Dendritic cell treated with granulocyte-macrophage colony-stimulating factor and Interleukin-4, amounts not matched to agents 40 ng/mL and 50 ng/mL, for 4 days (primary cell): ENCODE measurements at regions not wholly inside any gene's neighbourhood (a gene's known extent, or its start where the extent isn't known, plus 50 kb on each side); places are given as distances from the start of the nearest gene placed in this dataset.

Experiments used
- H3K27ac Mint-ChIP-seq: one replicate; pipeline ENCODE4 v1.8.0; 2022; ENCODE audit warnings: mild to moderate bottlenecking, mixed read lengths
- H3K27me3 Mint-ChIP-seq: one replicate; pipeline ENCODE4 v1.8.0; 2022; ENCODE audit warnings: mild to moderate bottlenecking, mixed read lengths
- H3K36me3 Mint-ChIP-seq: one replicate; pipeline ENCODE4 v1.8.0; 2022; ENCODE audit warnings: low read depth, mixed read lengths
- H3K4me1 Mint-ChIP-seq: one replicate; pipeline ENCODE4 v1.8.0; 2022; ENCODE audit warnings: low read depth, mixed read lengths
- H3K4me3 Mint-ChIP-seq: one replicate; pipeline ENCODE4 v1.8.0; 2022; ENCODE audit warnings: mild to moderate bottlenecking, moderate library complexity, mixed read lengths
- H3K9me3 Mint-ChIP-seq: one replicate; pipeline ENCODE4 v1.8.0; 2022; ENCODE audit warnings: mixed read lengths
- intact Hi-C: fragments of 100-400 bp; cut with micrococcal nuclease; formaldehyde crosslinking; loops from one replicate; pipeline ENCODE4 v1.15.0; 2022

DNA sequence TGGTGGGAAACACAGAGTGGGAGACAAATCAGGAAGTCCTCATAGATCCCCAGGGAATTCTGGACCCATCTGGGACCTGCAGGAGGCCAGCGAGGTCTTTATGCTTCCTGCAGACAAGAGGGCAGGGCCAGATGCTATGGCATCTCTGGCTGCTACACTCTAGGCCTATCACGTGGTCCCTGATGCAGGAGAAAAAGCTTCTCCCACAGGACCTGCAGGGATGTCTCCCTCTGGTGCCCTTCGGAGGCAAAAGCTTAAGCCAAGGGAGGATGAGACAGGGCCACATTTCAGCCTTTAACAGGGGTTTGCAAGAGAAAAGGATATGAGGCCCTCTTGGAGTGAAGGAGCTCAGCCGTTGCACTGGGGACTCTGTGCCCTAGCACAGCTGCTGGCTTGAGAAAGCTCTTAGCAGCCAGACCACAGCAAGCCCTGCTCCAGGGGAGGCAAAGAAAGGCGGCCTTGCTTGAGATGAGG is 243.0 kb downstream of the C1orf94 start:
- intact Hi-C loops = no loop called here
- no peak overlapping the region for H3K27ac Mint-ChIP-seq
- no peaks in the 10 kb centered on the region for H3K4me1 Mint-ChIP-seq
- no peak overlapping the region for H3K4me3 Mint-ChIP-seq
- H3K27me3 Mint-ChIP-seq = no peaks in the 10 kb centered on the region
- H3K36me3 Mint-ChIP-seq = no peaks in the 10 kb centered on the region
- no peaks in the 10 kb centered on the region for H3K9me3 Mint-ChIP-seq

DNA sequence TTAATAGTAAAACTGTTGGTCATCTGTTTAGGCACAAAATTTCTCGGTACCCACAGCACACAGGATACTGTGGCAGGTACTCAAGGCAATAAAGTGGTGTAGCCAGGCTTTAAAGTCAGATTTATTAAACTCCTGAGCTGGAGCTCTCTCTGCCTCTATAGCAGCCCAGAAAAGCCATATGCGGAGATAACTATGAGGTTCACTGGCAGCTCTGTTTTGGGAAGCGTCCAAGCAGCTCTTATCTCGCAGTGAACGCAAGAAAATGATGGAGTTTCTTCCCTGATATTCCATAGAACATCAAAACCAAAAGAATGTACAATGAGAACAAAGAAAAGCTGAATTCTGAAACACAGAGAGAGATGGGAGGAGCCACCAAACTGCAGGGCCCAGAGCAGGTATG is 248.3 kb downstream of the C1orf94 start:
- no peak overlapping the region for H3K27ac Mint-ChIP-seq
- H3K36me3 Mint-ChIP-seq = no peaks in the 10 kb centered on the region
- no peak overlapping the region for H3K4me3 Mint-ChIP-seq
- H3K4me1 Mint-ChIP-seq = no peaks in the 10 kb centered on the region
- H3K27me3 Mint-ChIP-seq = peaks cover 3% of the 10 kb centered on the region
- intact Hi-C loops = no loop called here
- no peaks in the 10 kb centered on the region for H3K9me3 Mint-ChIP-seq

DNA sequence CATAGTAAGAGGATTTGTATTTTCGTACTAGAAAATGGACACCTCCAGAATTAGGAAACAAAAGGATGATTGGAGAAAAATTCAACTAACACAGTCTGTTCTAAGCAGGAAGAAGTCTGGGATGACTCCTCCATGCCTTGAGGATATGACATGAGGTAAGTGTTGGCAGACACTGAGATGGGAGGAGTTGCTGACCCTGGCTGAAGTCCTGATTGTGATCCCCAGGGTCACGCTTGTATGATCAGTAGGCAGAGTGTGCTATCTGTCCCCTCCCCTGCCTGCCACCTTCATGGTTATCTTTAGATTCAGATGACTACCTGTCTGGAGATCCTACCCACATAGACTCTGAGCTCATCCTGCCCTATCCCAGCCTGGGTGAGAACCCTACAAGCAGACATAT is 249.1 kb downstream of the C1orf94 start:
- H3K36me3 Mint-ChIP-seq = no peaks in the 10 kb centered on the region
- no peaks in the 10 kb centered on the region for H3K9me3 Mint-ChIP-seq
- no peaks in the 10 kb centered on the region for H3K4me1 Mint-ChIP-seq
- no peak overlapping the region for H3K4me3 Mint-ChIP-seq
- no peak overlapping the region for H3K27ac Mint-ChIP-seq
- intact Hi-C loops = no loop called here
- H3K27me3 Mint-ChIP-seq = peaks cover 3% of the 10 kb centered on the region

DNA sequence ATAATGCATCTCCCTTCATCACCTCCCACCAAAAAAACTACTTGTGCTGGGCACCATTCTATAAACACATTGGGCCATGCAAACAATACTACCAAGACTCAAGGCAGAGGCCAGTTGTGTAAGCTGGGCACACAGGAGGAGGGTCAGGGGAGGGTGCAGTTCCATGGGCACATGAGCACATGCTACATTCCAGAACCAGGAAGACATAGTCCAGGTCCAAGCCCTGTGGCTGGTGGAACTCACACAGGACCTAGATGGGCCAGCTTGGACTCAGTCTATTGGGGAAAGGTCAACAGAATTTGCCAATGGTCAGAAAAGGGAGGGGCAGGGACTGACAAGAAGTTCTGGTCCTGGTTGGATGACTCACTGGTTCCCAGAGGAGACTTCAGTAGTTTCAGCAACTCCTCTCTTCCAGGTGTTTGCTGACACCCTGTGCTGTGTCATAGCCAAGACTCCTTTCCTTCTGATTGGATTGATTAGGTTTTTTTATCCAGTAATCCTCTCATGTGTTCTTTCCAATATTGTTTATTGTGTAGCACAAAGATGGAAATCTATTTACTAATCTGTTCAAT is 249.7 kb downstream of the C1orf94 start:
- Mint-ChIP-seq H3K4me1 (no peaks in the 10 kb centered on the region), H3K27ac (no peak overlapping the region), H3K9me3 (no peaks in the 10 kb centered on the region), H3K4me3 (no peak overlapping the region), H3K36me3 (no peaks in the 10 kb centered on the region), H3K27me3 (peaks cover 3% of the 10 kb centered on the region)
- intact Hi-C loops = no loop called here

DNA sequence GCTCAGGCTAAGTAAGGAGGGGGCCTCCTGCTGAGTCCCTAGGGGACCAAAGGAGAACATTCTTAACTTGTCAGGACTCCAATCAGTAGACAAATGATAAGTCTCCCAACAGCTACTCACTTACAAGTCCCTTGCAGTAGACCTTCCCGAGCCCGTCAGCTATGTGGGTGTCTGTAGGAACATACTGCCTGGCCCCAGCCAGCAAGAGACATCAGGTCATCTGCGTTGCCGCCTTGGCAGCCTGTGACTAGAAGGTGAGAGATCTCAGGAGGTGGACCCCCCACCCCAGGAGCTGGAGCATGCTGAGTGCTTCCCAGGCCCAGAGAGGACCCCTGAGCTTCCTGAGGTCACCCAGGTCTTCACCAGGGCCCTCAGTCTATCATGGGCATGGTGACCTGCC is 250.5 kb downstream of the C1orf94 start:
- no peaks in the 10 kb centered on the region for H3K9me3 Mint-ChIP-seq
- intact Hi-C loops = no loop called here
- H3K4me1 Mint-ChIP-seq = no peaks in the 10 kb centered on the region
- no peak overlapping the region for H3K4me3 Mint-ChIP-seq
- H3K27ac Mint-ChIP-seq = no peak overlapping the region
- peaks cover 3% of the 10 kb centered on the region for H3K27me3 Mint-ChIP-seq
- no peaks in the 10 kb centered on the region for H3K36me3 Mint-ChIP-seq

DNA sequence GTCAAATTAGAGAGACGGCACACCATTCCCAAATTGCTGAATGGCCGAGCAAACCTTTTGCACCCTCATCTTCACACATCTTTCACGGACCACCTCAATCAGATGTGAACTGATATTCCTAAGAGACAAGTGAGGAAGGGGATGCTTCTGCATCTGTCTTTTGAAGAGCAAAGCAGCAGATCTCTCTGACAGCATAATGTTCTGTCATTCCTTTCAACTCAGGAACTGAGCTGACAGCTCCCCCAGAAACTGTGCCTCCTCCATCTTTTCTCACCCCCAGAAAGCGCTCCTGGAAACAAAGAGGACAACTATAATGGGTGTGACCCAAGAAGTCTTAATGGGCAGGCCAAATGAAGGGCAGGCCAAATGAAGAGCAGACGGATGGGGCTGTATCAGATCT is 256.4 kb downstream of the C1orf94 start:
- H3K36me3 Mint-ChIP-seq = no peaks in the 10 kb centered on the region
- H3K4me1 Mint-ChIP-seq = no peaks in the 10 kb centered on the region
- H3K27me3 Mint-ChIP-seq = no peaks in the 10 kb centered on the region
- intact Hi-C loops = no loop called here
- H3K4me3 Mint-ChIP-seq = no peak overlapping the region
- H3K9me3 Mint-ChIP-seq = no peaks in the 10 kb centered on the region
- no peak overlapping the region for H3K27ac Mint-ChIP-seq

DNA sequence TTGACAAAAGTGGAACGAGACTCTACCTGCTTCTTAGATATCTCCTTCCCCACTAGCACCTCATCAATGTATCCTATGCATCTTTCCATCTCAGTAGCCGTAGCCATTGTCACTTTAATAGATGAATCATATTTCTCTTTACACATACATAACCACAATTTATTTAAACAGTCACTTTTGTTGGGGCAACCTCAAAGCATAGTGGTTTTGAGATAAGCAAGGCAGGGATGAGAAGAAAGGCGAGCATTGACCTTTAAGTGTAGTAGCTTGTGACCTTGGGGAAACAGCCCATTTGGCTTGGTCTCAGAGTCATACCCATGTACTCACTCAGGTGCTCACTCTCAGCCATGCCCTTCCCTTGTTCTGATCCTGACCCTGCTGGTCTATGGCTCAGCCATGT is 260.1 kb downstream of the C1orf94 start:
- Mint-ChIP-seq H3K27me3 (no peaks in the 10 kb centered on the region), H3K9me3 (no peaks in the 10 kb centered on the region), H3K27ac (no peak overlapping the region), H3K4me1 (no peaks in the 10 kb centered on the region), H3K36me3 (no peaks in the 10 kb centered on the region), H3K4me3 (no peak overlapping the region)
- intact Hi-C loops = no loop called here

DNA sequence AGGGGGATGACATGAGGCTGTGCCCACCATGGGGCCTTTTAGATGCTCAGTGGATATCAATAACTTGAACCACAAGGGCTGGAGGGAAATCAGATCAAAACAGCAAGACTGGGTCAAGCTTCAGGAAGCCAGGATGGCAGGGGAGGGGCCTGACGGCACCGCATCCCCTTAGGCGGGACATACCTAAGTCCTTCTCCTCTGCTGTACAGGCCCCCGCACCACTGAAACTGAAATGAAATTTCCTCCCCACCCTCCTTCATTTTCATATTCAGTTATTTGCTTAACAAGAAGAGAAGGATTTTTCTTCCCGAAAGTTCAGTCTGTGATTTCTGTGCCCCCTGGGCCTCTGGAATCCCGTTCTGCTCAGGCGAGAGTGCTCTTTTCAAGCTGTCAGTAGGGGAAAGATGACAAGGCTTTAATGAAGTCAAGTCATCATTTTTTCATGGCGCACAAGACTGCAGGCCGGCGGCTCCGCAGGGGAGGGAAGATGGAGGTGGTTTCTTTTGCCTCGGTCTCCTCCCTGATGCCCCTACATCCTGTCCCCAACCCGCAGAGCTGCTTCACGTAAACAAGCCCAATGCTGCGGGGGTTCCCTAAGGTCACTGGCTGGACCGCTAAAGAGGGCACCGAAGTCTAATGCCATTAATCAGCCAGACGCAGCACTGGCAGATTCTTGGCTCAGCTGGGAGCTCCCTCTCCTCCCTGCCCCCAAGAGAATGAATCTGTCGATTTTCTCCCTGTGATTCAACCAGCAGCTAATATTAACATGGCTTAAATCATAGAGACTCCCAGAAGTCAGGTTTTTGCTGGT is 264.8 kb downstream of the C1orf94 start:
- no peak overlapping the region for H3K4me3 Mint-ChIP-seq
- intact Hi-C loops = no loop called here
- no peaks in the 10 kb centered on the region for H3K27me3 Mint-ChIP-seq
- H3K36me3 Mint-ChIP-seq = no peaks in the 10 kb centered on the region
- H3K27ac Mint-ChIP-seq = no peak overlapping the region
- H3K9me3 Mint-ChIP-seq = no peaks in the 10 kb centered on the region
- no peaks in the 10 kb centered on the region for H3K4me1 Mint-ChIP-seq

DNA sequence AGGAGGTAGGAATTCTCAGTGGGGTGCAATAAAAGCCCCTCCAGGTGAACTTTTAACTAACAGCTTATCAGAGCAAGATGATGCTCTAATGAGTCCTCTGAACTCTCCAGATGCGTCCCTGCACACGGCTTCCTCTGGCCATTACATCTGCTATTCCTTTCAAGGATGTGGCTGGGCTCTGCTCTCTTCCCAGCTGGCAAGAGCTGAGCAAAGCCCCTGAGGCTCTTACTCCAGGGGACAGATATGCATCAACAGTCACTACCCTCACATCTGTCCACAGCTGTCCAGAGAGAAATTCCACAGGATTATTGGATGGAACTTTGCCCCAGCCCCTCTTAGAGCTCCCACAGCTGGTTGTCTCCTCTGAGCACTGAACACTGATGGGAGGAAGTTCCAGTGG is 267.8 kb downstream of the C1orf94 start:
- Mint-ChIP-seq H3K27me3 (peaks cover 2% of the 10 kb centered on the region), H3K4me1 (no peaks in the 10 kb centered on the region), H3K9me3 (no peaks in the 10 kb centered on the region), H3K36me3 (no peaks in the 10 kb centered on the region), H3K4me3 (no peak overlapping the region), H3K27ac (no peak overlapping the region)
- intact Hi-C loops = no loop called here

DNA sequence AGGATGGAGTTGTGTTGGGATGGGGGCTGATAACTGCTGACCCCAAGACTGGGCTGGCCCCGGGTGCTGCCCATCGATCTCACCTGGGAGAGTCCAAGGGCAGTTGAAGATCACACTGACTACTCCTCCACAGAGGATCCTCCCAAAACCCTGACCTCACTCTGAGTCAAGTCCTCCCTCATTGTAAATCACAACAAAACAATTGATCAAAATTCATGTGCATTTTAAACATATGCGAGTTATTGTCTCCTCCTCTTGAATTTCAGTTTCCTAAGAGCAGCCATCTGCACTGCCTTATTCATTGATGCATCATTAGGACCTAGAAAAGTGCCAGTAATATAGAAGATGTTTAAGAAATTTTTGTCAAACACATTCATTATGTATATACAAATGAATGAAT is 273.6 kb downstream of the C1orf94 start:
- Mint-ChIP-seq H3K27ac (no peak overlapping the region), H3K9me3 (no peaks in the 10 kb centered on the region), H3K4me3 (no peak overlapping the region), H3K36me3 (no peaks in the 10 kb centered on the region), H3K27me3 (peaks cover 2% of the 10 kb centered on the region), H3K4me1 (no peaks in the 10 kb centered on the region)
- intact Hi-C loops = no loop called here

DNA sequence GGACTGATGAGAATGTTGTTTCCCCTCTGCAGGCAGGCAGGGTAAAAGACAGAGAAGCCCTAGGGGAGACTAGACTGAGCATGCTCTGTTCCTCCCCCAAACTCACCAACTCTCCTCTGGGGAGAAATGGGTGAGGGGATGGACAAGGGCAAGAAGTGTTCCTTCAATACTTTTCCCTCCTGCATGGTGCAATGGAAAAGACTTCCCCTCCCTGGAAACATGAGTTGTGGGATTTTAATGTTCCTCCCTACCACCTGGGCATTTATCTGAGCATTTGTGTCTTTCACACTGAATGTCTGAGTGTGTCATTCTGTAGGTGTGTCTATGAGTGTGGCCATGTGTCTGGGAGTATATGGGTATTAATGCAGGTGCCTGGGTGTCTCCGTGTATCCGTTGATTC is 275.7 kb downstream of the C1orf94 start:
- Mint-ChIP-seq H3K9me3 (no peaks in the 10 kb centered on the region), H3K4me3 (no peak overlapping the region), H3K4me1 (no peaks in the 10 kb centered on the region), H3K36me3 (no peaks in the 10 kb centered on the region), H3K27ac (no peak overlapping the region), H3K27me3 (no peaks in the 10 kb centered on the region)
- intact Hi-C loops = no loop called here

DNA sequence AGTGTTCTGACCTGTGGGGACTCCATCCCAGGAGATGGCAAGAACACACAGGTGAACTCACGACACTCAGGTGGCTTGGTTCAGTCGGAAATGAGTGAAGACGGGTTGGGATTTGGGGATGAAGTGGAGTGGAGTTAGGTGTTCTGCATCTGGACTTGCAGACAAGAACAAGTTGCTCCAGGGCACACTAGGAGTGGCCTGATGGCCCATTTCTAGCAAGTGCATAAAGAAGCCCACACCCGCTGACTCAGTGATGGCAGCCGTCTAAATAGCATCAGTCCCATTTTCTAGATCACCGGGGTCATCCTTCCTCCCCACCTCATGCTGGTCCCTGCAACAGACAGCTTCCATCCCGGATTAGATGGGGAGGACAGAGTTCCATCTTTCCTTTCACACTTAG is 278.4 kb downstream of the C1orf94 start:
- intact Hi-C loops = no loop called here
- Mint-ChIP-seq H3K27ac (no peak overlapping the region), H3K4me3 (no peak overlapping the region), H3K4me1 (no peaks in the 10 kb centered on the region), H3K9me3 (no peaks in the 10 kb centered on the region), H3K36me3 (no peaks in the 10 kb centered on the region), H3K27me3 (no peaks in the 10 kb centered on the region)

DNA sequence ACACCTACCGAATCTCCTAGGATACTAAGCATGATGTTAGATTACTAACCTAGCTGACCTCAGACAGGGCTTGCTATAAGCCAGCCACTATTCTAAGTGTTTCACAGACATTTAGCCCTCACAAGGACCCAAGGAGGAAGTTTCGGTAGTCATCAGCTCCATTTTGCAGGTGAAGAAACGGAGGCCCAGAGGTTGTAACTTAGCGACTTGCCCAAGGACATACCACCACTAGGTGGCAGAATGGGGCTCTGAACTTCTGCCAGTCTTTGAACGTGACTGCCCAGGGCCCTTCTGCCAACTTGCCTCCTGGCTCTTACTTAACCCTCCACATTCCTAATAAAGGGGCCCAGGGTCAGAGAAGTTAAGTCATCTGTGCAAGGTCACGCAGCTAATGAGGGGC is 283.5 kb downstream of the C1orf94 start:
- no peak overlapping the region for H3K27ac Mint-ChIP-seq
- no peaks in the 10 kb centered on the region for H3K4me1 Mint-ChIP-seq
- no peaks in the 10 kb centered on the region for H3K36me3 Mint-ChIP-seq
- H3K4me3 Mint-ChIP-seq = no peak overlapping the region
- peaks cover 2% of the 10 kb centered on the region for H3K27me3 Mint-ChIP-seq
- intact Hi-C loops = no loop called here
- H3K9me3 Mint-ChIP-seq = no peaks in the 10 kb centered on the region

DNA sequence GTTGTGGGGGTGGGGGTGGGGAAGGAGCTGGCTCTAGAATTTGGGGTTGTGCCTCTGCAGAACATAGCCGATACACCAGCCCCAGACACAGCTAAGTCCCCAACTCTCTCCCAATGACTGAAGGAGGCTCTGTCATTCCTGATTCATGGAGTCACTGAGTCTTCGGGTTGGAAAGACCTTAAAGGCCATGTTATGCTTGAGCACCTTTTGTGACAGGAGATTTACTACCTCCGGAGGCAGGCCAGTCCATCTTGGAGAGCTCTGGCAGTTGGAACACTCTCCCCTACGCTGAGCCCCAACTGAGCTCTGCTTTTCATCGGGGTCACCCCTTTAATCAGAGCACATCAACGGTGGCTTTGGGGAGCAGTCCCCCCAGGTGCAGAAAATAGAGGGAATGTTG is 284.4 kb upstream of the GJB5 start:
- Mint-ChIP-seq H3K9me3 (no peaks in the 10 kb centered on the region), H3K27ac (no peak overlapping the region), H3K4me3 (no peak overlapping the region), H3K27me3 (peaks cover 1% of the 10 kb centered on the region), H3K36me3 (no peaks in the 10 kb centered on the region), H3K4me1 (no peaks in the 10 kb centered on the region)
- intact Hi-C loops = no loop called here

DNA sequence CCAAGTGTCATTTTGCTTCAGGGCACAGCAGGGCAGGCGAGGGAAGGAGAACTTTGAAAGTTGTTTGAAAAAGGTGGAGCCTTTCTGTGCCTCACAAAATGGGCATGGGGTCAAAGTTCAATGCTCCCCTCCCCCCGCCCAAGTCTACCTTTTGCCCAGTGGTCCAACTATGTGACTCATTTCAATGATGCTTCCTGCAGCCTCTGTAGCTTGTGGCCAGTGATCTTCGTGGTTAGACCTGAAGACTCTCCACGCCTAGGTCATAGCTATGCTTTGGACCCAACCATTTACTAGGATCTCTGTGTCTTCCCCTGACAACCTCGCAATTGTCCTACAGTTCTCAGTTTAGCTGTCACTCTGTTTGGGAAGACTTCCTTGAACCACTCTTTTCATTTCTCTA is 280.3 kb upstream of the GJB5 start:
- intact Hi-C loops = no loop called here
- H3K9me3 Mint-ChIP-seq = no peaks in the 10 kb centered on the region
- H3K27ac Mint-ChIP-seq = no peak overlapping the region
- peaks cover 4% of the 10 kb centered on the region for H3K27me3 Mint-ChIP-seq
- no peak overlapping the region for H3K4me3 Mint-ChIP-seq
- H3K4me1 Mint-ChIP-seq = no peaks in the 10 kb centered on the region
- H3K36me3 Mint-ChIP-seq = no peaks in the 10 kb centered on the region
